ENCODE measurements at regions not wholly inside any gene's neighbourhood (a gene's known extent, or its start where the extent isn't known, plus 50 kb on each side); places are given as distances from the start of the nearest gene placed in this dataset.

- DNase-seq (no peak), FAIRE-seq (no peak)
- TF ChIP-seq CTCF (IDR thresholded peaks at IDR 0.05; ENCODE audit: borderline replicate concordance, extremely low read depth, insufficient read depth): no peak
- H3K9me3 ChIP-seq (ENCODE audit: control insufficient read depth in 2 of 3, insufficient read depth in 1 of 3, low read length in 3 of 3): no peaks in the 10 kb centered on the region
- H3K36me3 ChIP-seq (ENCODE audit: control insufficient read depth in 2 of 3, insufficient read depth in 3 of 3, low read length in 3 of 3): no peaks in the 10 kb centered on the region
- no peaks in the 10 kb centered on the region for H3K4me1 ChIP-seq (ENCODE audit: control insufficient read depth in 2 of 3, insufficient read depth in 2 of 3, low read depth in 1 of 3, low read length in 3 of 3)
- H3K9ac ChIP-seq (ENCODE audit: low read length in 3 of 3): no peak overlapping the region
- intact Hi-C loops (cut with DNase I): no loop called here
- no peak overlapping the region for H3K27ac ChIP-seq (ENCODE audit: low read depth in 2 of 2, low read length in 2 of 2)
- H3K27me3 ChIP-seq (ENCODE audit: control insufficient read depth, insufficient read depth, low read length): no peaks in the 10 kb centered on the region
- no peak overlapping the region for H3K4me3 ChIP-seq (ENCODE audit: low read length in 3 of 3)
These were observed 170.8 kb downstream of the MOBP start for GRCh38 chr3:39638301-39638700.

GRCh38 chr3:39639344-39640236 is 169.8 kb upstream of the MYRIP start:
- DNase-seq (peak in 1 of 5 donors; percentile 2), FAIRE-seq (no peak)
- Histone ChIP-seq H3K27me3 (ENCODE audit: control insufficient read depth, insufficient read depth, low read length) (no peaks in the 10 kb centered on the region), H3K4me3 (ENCODE audit: low read length in 3 of 3) (no peak overlapping the region), H3K4me1 (ENCODE audit: control insufficient read depth in 2 of 3, insufficient read depth in 2 of 3, low read depth in 1 of 3, low read length in 3 of 3) (no peaks in the 10 kb centered on the region), H3K9ac (ENCODE audit: low read length in 3 of 3) (no peak overlapping the region), H3K9me3 (ENCODE audit: control insufficient read depth in 2 of 3, insufficient read depth in 1 of 3, low read length in 3 of 3) (no peaks in the 10 kb centered on the region), H3K27ac (ENCODE audit: low read depth in 2 of 2, low read length in 2 of 2) (no peak overlapping the region), H3K36me3 (ENCODE audit: control insufficient read depth in 2 of 3, insufficient read depth in 3 of 3, low read length in 3 of 3) (no peaks in the 10 kb centered on the region)
- intact Hi-C loops (cut with DNase I): no loop called here
- no peak for TF ChIP-seq CTCF (IDR thresholded peaks at IDR 0.05; ENCODE audit: borderline replicate concordance, extremely low read depth, insufficient read depth)

- intact Hi-C loops (cut with DNase I): no loop called here
- FAIRE-seq (no peak), DNase-seq (no peak)
- no peaks in the 10 kb centered on the region for H3K36me3 ChIP-seq (ENCODE audit: control insufficient read depth in 2 of 3, insufficient read depth in 3 of 3, low read length in 3 of 3)
- TF ChIP-seq CTCF (IDR thresholded peaks at IDR 0.05; ENCODE audit: borderline replicate concordance, extremely low read depth, insufficient read depth): no peak
- H3K4me3 ChIP-seq (ENCODE audit: low read length in 3 of 3): no peak overlapping the region
- H3K27ac ChIP-seq (ENCODE audit: low read depth in 2 of 2, low read length in 2 of 2): no peak overlapping the region
- H3K9ac ChIP-seq (ENCODE audit: low read length in 3 of 3): no peak overlapping the region
- H3K27me3 ChIP-seq (ENCODE audit: control insufficient read depth, insufficient read depth, low read length): no peaks in the 10 kb centered on the region
- H3K4me1 ChIP-seq (ENCODE audit: control insufficient read depth in 2 of 3, insufficient read depth in 2 of 3, low read depth in 1 of 3, low read length in 3 of 3): no peaks in the 10 kb centered on the region
- no peaks in the 10 kb centered on the region for H3K9me3 ChIP-seq (ENCODE audit: control insufficient read depth in 2 of 3, insufficient read depth in 1 of 3, low read length in 3 of 3)
These were observed 168.1 kb upstream of the MYRIP start for GRCh38 chr3:39641274-39641673.

All from kidney (tissue), 13 donors.